ENCODE measurements at regions not wholly inside any gene's neighbourhood (a gene's known extent, or its start where the extent isn't known, plus 50 kb on each side); places are given as distances from the start of the nearest gene placed in this dataset.

GRCh38 chr12:34345801-34346200, 323.5 kb downstream of the ALG10 start:
- TF ChIP-seq CTCF (IDR thresholded peaks at IDR 0.05) (no peak), POLR2A (IDR thresholded peaks at IDR 0.05) (no peak)

Measured in testis (tissue), 2 donors.